ENCODE measurements at regions not wholly inside any gene's neighbourhood (a gene's known extent, or its start where the extent isn't known, plus 50 kb on each side); places are given as distances from the start of the nearest gene placed in this dataset.

DNA sequence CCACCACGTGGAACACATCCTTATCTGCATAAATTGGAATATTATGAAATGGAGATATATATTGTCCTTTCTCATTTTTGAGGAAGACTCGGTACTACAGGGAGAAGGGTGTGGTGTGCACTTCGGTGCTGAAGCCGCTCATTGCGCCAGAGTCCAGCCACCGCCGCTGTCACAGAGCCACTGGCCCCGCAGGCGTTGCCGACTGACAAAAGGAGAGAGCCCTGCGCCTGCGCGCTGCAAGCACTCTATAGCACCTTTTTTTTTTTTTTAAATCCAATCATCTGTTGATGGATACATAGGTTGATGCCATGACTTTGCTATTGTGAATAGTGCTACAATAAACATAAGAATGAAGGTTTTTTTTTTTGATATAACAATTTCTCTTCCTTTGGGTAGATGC lies 130.0 kb upstream of the TBC1D5 start:
- H3K27me3 ChIP-seq (ENCODE audit: control insufficient read depth, extremely low read depth, insufficient read depth, low read length) = no peaks in the 10 kb centered on the region
- H3K4me3 ChIP-seq (ENCODE audit: control insufficient read depth in 2 of 3, extremely low read depth in 1 of 3, insufficient read depth in 2 of 3, low read depth in 1 of 3, low read length in 3 of 3) = no peak overlapping the region
- no peaks in the 10 kb centered on the region for H3K9me3 ChIP-seq (ENCODE audit: control insufficient read depth, low read depth, low read length)
- no peaks in the 10 kb centered on the region for H4K20me1 ChIP-seq (ENCODE audit: control insufficient read depth, extremely low read depth, insufficient read depth, low read length)
- H3K27ac ChIP-seq (ENCODE audit: control insufficient read depth, insufficient read depth, low read length) = no peak overlapping the region
- no peak overlapping the region for H2AFZ ChIP-seq (ENCODE audit: control insufficient read depth, low read length)
- no peak overlapping the region for H3K9ac ChIP-seq (ENCODE audit: control insufficient read depth, extremely low read depth, insufficient read depth, low read length)
- H3K4me2 ChIP-seq (ENCODE audit: control insufficient read depth, extremely low read depth, insufficient read depth, low read depth, low read length) = no peak overlapping the region
- TF ChIP-seq EZH2 (IDR thresholded peaks at IDR 0.05; ENCODE audit: low read length) = no peak
- TF ChIP-seq, protein P1, sequence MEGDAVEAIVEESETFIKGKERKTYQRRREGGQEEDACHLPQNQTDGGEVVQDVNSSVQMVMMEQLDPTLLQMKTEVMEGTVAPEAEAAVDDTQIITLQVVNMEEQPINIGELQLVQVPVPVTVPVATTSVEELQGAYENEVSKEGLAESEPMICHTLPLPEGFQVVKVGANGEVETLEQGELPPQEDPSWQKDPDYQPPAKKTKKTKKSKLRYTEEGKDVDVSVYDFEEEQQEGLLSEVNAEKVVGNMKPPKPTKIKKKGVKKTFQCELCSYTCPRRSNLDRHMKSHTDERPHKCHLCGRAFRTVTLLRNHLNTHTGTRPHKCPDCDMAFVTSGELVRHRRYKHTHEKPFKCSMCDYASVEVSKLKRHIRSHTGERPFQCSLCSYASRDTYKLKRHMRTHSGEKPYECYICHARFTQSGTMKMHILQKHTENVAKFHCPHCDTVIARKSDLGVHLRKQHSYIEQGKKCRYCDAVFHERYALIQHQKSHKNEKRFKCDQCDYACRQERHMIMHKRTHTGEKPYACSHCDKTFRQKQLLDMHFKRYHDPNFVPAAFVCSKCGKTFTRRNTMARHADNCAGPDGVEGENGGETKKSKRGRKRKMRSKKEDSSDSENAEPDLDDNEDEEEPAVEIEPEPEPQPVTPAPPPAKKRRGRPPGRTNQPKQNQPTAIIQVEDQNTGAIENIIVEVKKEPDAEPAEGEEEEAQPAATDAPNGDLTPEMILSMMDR (optimal IDR thresholded peaks at IDR 0.05 in 1 of 3, IDR thresholded peaks at IDR 0.05 in 1 of 3, conservative IDR thresholded peaks at IDR 0.05 in 1 of 3; ENCODE audit: extremely low read depth in 1 of 3, insufficient read depth in 2 of 3, low read length in 3 of 3) = no peak
- dilution Hi-C loops (cut with MboI; ENCODE audit: extremely low pct_ligation_motif_present, low sequenced_read_pairs) = no loop called here
- no peaks in the 10 kb centered on the region for H3K9me1 ChIP-seq (ENCODE audit: control insufficient read depth, extremely low read depth, insufficient read depth, low read length)
- no peaks in the 10 kb centered on the region for H3K36me3 ChIP-seq (ENCODE audit: control insufficient read depth in 2 of 2, extremely low read depth in 1 of 2, insufficient read depth in 2 of 2, low read length in 2 of 2)
- no peak for FAIRE-seq
- DNase-seq (ENCODE audit: low read depth, low spot score) = no peak
- H3K4me1 ChIP-seq (ENCODE audit: control insufficient read depth, extremely low read depth, insufficient read depth, low read length) = no peaks in the 10 kb centered on the region
- no peaks in the 10 kb centered on the region for H3K79me2 ChIP-seq (ENCODE audit: control insufficient read depth, insufficient read depth, low read length)

DNA sequence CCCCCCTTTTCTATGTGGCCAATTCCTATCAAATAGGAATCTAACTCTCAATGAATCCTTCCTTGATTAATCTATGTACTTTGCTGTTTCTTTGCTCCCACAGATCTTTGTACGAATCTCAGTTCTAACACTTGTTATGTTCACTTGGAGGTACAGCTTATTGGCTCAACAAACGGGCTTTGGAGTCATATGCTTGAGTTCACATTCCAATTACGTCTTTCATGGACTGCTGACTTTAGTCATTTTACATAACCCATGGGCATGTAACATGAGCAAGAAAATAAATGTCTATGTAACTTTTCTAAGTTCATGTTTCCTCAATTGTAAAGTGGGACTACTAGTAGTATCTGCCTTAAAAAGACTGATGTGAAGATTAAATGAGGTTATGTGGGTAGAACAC lies 123.2 kb upstream of the TBC1D5 start:
- H3K4me3 ChIP-seq (ENCODE audit: control insufficient read depth in 2 of 3, extremely low read depth in 1 of 3, insufficient read depth in 2 of 3, low read depth in 1 of 3, low read length in 3 of 3) = no peak overlapping the region
- DNase-seq (ENCODE audit: low read depth, low spot score) (no peak), FAIRE-seq (no peak)
- no peaks in the 10 kb centered on the region for H3K9me3 ChIP-seq (ENCODE audit: control insufficient read depth, low read depth, low read length)
- dilution Hi-C loops (cut with MboI; ENCODE audit: extremely low pct_ligation_motif_present, low sequenced_read_pairs) = no loop called here
- no peak overlapping the region for H3K27ac ChIP-seq (ENCODE audit: control insufficient read depth, insufficient read depth, low read length)
- H3K4me2 ChIP-seq (ENCODE audit: control insufficient read depth, extremely low read depth, insufficient read depth, low read depth, low read length) = no peak overlapping the region
- H3K79me2 ChIP-seq (ENCODE audit: control insufficient read depth, insufficient read depth, low read length) = no peaks in the 10 kb centered on the region
- TF ChIP-seq, protein P1 (optimal IDR thresholded peaks at IDR 0.05 in 1 of 3, IDR thresholded peaks at IDR 0.05 in 1 of 3, conservative IDR thresholded peaks at IDR 0.05 in 1 of 3; ENCODE audit: extremely low read depth in 1 of 3, insufficient read depth in 2 of 3, low read length in 3 of 3) = no peak
- no peak for TF ChIP-seq EZH2 (IDR thresholded peaks at IDR 0.05; ENCODE audit: low read length)
- H3K27me3 ChIP-seq (ENCODE audit: control insufficient read depth, extremely low read depth, insufficient read depth, low read length) = no peaks in the 10 kb centered on the region
- no peak overlapping the region for H3K9ac ChIP-seq (ENCODE audit: control insufficient read depth, extremely low read depth, insufficient read depth, low read length)
- H3K9me1 ChIP-seq (ENCODE audit: control insufficient read depth, extremely low read depth, insufficient read depth, low read length) = no peaks in the 10 kb centered on the region
- no peaks in the 10 kb centered on the region for H3K36me3 ChIP-seq (ENCODE audit: control insufficient read depth in 2 of 2, extremely low read depth in 1 of 2, insufficient read depth in 2 of 2, low read length in 2 of 2)
- H3K4me1 ChIP-seq (ENCODE audit: control insufficient read depth, extremely low read depth, insufficient read depth, low read length) = no peaks in the 10 kb centered on the region
- H4K20me1 ChIP-seq (ENCODE audit: control insufficient read depth, extremely low read depth, insufficient read depth, low read length) = no peaks in the 10 kb centered on the region
- no peak overlapping the region for H2AFZ ChIP-seq (ENCODE audit: control insufficient read depth, low read length)
